ENCODE measurements at regions not wholly inside any gene's neighbourhood (a gene's known extent, or its start where the extent isn't known, plus 50 kb on each side); places are given as distances from the start of the nearest gene placed in this dataset.
A peak's percentile ranks its signal among the peaks of the same experiment; 100 is the strongest.

DNA sequence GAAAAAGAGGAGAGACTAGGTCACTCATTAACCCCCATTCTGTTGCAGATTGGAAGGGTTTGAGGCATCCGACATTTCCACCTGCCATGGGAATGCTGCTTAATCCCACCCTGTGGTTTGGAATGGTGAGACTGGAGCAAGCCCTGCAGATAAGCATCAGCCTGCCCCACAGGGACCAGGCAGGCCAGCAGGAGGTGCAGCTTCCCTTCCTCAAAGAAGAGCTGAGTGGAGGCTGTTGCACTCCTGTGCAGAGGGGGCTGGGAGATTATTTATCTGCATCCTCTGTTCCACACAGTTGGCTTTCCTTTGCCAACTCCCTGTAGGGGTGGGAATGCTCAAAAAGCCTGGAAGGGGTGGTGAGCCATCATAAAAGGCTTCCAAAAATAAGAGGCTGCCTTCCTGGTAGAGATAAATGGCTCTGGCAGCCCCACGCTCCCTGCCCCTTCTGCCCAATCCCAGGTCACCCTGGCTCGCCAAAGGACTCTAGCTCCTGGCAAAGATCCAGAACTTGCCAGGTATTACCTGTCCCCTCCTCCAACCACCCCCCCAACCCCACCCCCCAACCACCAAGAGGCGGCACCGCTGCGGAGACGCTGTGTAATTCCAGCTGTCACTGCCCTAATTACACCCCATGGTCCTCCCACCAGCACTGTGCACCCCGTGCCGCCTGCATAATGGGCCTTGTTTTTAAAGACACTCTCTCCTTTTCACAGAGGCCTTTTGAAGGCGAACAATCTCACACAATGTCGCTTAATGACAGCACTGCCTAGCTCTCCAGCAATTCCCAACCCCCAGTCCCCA is 83.0 kb upstream of the ZC3H12A start:
- DNase-seq, result no peak

GRCh38 chr1:37392051-37392450 is 82.3 kb upstream of the ZC3H12A start:
- DNase-seq, result no peak

- DNase-seq, result no peak
These were observed 80.9 kb upstream of the ZC3H12A start for GRCh38 chr1:37393173-37394120.

- no peak for DNase-seq
These were observed 79.6 kb upstream of the ZC3H12A start for GRCh38 chr1:37394574-37395464.

- no peak for DNase-seq
These were observed 76.3 kb upstream of the ZC3H12A start for GRCh38 chr1:37398096-37398495.

DNA sequence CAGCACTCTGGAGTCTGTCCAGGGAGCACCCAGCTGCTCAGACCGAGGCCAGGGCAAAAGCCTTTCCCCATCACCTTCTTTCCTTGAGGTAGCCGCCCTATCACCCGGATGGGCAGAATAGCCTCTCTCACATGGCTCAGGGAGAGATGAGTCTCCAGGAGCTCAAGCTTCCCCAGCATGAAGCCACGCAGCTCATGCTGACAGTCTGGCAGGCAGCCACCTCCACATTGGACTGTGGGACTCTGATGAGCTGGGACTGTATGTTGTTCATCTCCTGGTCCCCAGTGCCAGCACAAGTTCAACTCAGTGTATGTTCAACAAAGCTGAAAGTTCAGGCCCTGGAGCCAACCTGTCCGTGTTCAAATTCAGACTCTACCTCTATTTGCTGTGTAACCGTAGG is 75.2 kb upstream of the ZC3H12A start:
- no peak for DNase-seq

GRCh38 chr1:37399830-37400464 is 74.4 kb upstream of the ZC3H12A start:
- no peak for DNase-seq

DNA sequence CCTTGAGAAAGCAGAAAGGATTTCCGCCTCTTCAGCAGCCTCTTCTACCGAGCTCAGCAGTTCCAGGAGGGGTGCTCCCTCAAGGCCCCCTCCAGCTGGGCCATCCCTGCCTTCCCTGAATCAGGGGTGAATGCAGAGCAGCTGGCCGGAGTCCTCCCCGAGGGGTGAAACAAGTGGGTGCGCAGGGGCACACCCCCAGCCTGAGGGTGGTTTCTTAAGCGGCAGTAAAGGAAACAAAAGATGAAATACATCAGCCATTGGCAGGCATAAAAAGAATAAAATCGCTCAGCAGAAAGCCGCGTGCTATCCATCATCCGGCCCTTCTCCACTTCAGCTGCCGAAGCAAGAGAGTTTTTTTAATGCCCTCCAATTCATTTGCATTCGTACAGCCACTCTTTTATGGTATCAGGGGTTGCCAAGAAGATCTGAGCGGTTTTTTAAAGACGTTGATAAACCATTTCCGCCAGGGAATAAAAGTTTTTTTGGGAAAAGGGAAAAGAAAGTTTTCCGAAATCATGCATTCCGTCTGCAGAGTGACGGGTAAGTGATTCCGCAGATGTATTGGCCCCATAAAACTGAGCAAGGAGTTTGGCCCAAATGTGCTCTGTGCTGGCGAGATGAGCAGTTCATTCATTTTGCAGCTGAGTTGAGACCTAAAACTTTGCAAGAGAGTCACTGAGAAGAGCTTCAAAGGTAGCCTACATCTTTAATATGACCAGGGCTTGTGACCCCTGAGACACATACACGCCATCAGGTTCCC is 73.7 kb upstream of the ZC3H12A start:
- DNase-seq, result peak; percentile 79

GRCh38 chr1:37403166-37403565 is 71.2 kb upstream of the ZC3H12A start:
- DNase-seq, result no peak

DNA sequence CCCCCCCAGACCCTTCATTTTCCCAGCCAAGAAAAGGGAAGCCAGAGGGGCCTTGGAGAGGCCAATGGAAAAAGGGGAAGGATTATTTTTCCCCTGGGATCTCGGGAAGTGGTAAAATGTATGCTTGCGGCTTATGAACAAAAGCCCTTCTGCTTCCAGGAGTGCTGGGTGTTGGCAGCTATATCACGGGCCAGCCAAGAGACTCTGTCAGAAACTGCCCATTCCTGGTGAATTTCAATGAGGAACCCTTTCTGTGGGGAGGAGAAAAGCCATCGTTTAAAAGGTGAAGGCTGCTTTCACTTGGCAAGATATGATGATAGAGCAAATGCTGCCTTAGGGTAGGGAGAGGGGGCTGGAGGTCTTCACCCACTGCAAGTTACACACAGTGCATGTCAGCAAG is 69.7 kb upstream of the ZC3H12A start:
- DNase-seq, result no peak

GRCh38 chr1:37410105-37410504 is 64.3 kb upstream of the ZC3H12A start:
- DNase-seq, result no peak

- peak; percentile 28 for DNase-seq
These were observed 63.6 kb upstream of the ZC3H12A start for GRCh38 chr1:37410815-37411214.

GRCh38 chr1:37415611-37416244 is 58.7 kb upstream of the ZC3H12A start:
- DNase-seq, result no peak

DNA sequence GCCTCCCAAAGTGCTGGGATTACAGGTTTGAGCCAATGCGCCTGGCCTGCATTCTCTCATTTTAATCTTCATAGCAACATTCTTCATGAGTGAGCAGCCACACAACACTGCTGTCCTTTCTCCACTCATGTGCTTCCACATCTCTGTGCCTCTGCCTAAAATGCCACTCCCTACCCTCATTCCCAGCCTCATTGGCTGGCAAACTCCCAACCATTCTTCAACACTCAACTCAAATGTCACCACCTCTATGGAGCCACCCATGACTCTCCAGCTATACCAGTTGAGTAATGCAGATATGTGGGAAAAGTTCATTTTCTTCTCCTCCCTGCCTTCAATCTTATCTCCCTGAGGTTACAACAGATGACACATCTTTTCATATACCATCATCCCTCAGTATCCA is 53.9 kb upstream of the ZC3H12A start:
- no peak for DNase-seq

DNA sequence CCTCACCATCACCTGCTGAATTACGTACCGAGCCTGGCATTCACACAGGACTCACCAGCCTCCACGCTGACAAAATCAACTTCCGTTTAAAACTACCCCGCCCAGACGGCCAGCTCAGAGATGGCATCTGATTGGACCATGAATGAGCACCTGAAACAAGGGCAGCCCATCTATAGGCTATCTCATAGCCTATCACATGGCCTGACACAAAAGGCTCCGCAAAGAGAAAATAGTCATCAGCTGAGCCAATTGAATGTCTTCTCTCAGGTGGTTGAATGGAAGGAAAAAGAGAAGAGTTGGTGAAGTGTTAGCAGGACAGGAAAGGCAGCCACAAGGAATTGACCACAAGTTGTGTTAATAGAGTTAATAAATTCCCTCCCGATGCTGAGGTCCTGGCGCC is 50.6 kb upstream of the ZC3H12A start:
- no peak for DNase-seq

DNA sequence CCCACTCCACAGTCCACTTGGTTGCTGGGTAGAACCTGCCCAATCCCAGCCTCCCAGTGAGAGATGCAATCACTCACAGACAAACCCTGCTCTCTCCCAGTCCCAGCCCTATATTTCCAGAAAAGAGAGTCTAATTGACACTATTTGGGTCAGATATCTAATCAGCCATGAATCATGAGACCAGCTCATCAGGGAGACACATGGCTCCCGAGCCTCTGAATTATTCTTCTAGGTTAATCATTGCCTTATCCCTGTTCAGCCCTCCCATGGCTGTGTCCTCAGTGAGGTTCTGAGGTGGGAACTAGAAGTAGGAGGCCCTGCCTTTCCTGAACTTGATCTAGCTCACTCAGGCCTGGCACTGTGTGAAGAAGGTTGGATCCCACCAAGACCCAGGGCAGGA is 49.9 kb upstream of the ZC3H12A start:
- DNase-seq, result no peak

Data from hindlimb muscle (tissue), 1 donor.